GM19099 (cell line): ENCODE measurements at regions not wholly inside any gene's neighbourhood (a gene's known extent, or its start where the extent isn't known, plus 50 kb on each side); places are given as distances from the start of the nearest gene placed in this dataset.
A peak's percentile ranks its signal among the peaks of the same experiment; 100 is the strongest.

ENCODE experiments used
- POLR2A ChIP-seq: IDR thresholded peaks from 3 replicates; pipeline ENCODE4 v1.6.1; 2011; ENCODE audit warnings: low read depth; ENCODE audit not compliant: insufficient read length; ENCODE audit errors: extremely low read depth

GRCh38 chr14:105908006-105908405, 381.6 kb downstream of the TMEM121 start:
- TF ChIP-seq POLR2A = no peak

- TF ChIP-seq POLR2A = no peak
Measured at GRCh38 chr14:105908481-105908911, 382.1 kb downstream of the TMEM121 start.

- no peak for TF ChIP-seq POLR2A
Measured at GRCh38 chr14:105909046-105909827, 382.9 kb downstream of the TMEM121 start.

GRCh38 chr14:105910426-105910825, 384.0 kb downstream of the TMEM121 start:
- no peak for TF ChIP-seq POLR2A

GRCh38 chr14:105911006-105911847, 384.8 kb downstream of the TMEM121 start:
- TF ChIP-seq POLR2A = no peak

- TF ChIP-seq POLR2A = no peak
Measured at GRCh38 chr14:105912641-105913180, 386.3 kb downstream of the TMEM121 start.

- no peak for TF ChIP-seq POLR2A
Measured at GRCh38 chr14:105913221-105913620, 386.8 kb downstream of the TMEM121 start.

GRCh38 chr14:105913861-105914260, 387.5 kb downstream of the TMEM121 start:
- no peak for TF ChIP-seq POLR2A

- peak; percentile 58 for TF ChIP-seq POLR2A
Measured at GRCh38 chr14:105914281-105914680, 387.9 kb downstream of the TMEM121 start.

- TF ChIP-seq POLR2A = peak; percentile 14
Measured at GRCh38 chr14:105914738-105915385, 388.5 kb downstream of the TMEM121 start.

- TF ChIP-seq POLR2A = no peak
Measured at GRCh38 chr14:105917933-105918436, 391.6 kb downstream of the TMEM121 start.

GRCh38 chr14:105918496-105919262, 392.3 kb downstream of the TMEM121 start:
- TF ChIP-seq POLR2A = no peak

- TF ChIP-seq POLR2A = no peak
Measured at GRCh38 chr14:105919458-105920150, 393.2 kb downstream of the TMEM121 start.
